A673 (cell line): ENCODE measurements at regions not wholly inside any gene's neighbourhood (a gene's known extent, or its start where the extent isn't known, plus 50 kb on each side); places are given as distances from the start of the nearest gene placed in this dataset.

Experiments used
- EZH2 ChIP-seq: fragments of 200-600 bp; sonication (generic); IDR thresholded peaks from 2 replicates; pipeline ENCODE4 v1.6.1; 2017; ENCODE audit warnings: borderline replicate concordance, low read depth, mild to moderate bottlenecking, mixed read lengths, antibody characterized with exemption, low read length; ENCODE audit not compliant: poor library complexity, severe bottlenecking
- TF ChIP-seq, protein P1 (sequence below): fragments of 300-800, 200-600 bp; sonication (generic); conservative IDR thresholded peaks from 2 replicates; pipeline ENCODE4 v1.5.1; 2017; ENCODE audit warnings: low read depth, mild to moderate bottlenecking, antibody characterized with exemption, low read length, moderate library complexity, mixed read lengths

DNA sequence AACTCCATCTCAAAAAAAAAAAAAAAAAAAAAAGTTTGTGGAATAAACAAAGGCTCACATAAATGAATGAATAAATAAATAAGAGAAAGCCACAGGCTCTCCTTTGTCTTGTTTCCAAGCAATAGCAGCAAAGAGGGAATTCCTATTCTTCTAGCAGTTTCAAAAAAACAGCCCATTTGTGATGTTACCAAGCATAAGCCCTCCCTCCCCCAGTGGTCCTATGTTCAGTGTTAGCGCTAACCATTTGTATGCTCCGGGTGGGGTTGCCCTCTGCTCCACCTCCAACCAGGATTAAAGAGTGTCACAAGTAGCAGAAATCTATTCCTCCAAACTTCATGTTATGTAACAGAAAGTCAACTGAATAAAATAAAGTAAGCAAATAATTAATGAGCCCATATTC lies 1215.0 kb upstream of the TENM4 start:
- TF ChIP-seq, protein P1, sequence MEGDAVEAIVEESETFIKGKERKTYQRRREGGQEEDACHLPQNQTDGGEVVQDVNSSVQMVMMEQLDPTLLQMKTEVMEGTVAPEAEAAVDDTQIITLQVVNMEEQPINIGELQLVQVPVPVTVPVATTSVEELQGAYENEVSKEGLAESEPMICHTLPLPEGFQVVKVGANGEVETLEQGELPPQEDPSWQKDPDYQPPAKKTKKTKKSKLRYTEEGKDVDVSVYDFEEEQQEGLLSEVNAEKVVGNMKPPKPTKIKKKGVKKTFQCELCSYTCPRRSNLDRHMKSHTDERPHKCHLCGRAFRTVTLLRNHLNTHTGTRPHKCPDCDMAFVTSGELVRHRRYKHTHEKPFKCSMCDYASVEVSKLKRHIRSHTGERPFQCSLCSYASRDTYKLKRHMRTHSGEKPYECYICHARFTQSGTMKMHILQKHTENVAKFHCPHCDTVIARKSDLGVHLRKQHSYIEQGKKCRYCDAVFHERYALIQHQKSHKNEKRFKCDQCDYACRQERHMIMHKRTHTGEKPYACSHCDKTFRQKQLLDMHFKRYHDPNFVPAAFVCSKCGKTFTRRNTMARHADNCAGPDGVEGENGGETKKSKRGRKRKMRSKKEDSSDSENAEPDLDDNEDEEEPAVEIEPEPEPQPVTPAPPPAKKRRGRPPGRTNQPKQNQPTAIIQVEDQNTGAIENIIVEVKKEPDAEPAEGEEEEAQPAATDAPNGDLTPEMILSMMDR: no peak
- no peak for TF ChIP-seq EZH2
